ENCODE measurements at regions not wholly inside any gene's neighbourhood (a gene's known extent, or its start where the extent isn't known, plus 50 kb on each side); places are given as distances from the start of the nearest gene placed in this dataset.

- no peak for TF ChIP-seq POLR2AphosphoS5 (IDR thresholded peaks at IDR 0.05; ENCODE audit: borderline replicate concordance, low read depth, low read length)
- no peak for TF ChIP-seq EZH2 (IDR thresholded peaks at IDR 0.05)
These were observed 1750.4 kb downstream of the PCDH9 start for GRCh38 chr13:65479692-65480091.
